Stimulated activated CD4-positive, alpha-beta T cell treated with anti-CD3 and anti-CD28 coated beads, Interleukin-4, amount 100 ng/mL, for 4 hours (primary cell): ENCODE measurements at regions not wholly inside any gene's neighbourhood (a gene's known extent, or its start where the extent isn't known, plus 50 kb on each side); places are given as distances from the start of the nearest gene placed in this dataset.

Experiments used
- DNase-seq, 2 experiments: peaks; one replicate each; pipeline ENCODE4 v3.0.0-alpha.2; 2020

DNA sequence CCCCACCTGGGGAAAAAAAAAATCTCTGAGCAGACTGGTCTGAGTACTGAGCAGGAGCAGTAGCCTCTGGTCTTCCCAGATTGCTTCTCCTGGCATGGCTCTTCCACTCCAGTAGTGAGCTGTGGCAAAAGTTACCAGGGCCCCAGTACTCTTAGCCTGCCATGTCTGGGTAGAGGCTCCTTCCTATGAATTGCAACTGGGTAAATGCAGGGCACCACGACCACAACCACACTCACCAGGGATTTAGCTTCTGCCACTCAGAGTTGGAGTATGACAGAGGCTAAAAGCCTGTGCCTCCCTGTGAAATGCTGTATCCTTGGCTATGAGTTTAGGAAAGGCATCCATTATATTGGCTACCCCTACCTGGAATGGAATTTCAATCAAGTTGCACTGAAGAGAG is 67.9 kb upstream of the CCDC54 start:
- no peak for DNase-seq

DNA sequence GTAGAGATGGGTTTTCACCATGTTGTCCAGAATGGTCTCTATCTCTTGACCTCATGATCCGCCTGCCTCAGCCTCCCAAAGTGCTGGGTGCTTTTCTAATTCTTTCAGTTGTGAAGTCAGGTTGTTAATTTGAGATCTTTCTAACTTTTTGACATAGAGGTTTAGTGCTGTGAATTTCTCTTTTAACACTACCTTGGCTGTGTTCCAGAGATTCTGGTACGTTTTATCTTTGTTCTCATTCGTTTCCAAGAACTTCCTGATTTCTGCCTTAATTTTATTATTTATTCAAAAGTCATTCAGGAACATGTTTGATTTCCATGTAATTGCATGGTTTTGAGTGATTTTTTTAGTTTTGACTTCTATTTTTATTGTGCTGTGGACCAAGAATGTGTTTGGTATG is 63.5 kb upstream of the CCDC54 start:
- no peak for DNase-seq

DNA sequence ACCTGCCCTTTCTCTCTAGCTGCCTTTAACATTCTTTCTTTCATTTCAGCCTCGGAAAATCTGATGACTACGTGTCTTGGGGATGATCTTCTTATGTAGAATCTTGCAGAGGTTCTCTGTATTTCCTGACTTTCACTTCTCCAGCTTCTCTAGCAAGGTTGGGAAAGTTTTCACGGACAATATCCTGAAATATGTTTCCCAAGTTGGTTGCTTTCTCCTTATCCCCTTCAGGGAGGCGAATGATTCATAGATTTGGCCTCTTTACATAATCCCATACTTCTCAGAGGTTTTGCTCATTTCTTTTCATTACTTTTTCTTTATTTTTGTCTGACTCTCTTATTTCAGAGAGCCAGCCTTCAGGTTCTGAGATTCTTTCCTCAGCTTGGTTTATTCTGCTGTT is 62.1 kb upstream of the CCDC54 start:
- DNase-seq: no peak

DNA sequence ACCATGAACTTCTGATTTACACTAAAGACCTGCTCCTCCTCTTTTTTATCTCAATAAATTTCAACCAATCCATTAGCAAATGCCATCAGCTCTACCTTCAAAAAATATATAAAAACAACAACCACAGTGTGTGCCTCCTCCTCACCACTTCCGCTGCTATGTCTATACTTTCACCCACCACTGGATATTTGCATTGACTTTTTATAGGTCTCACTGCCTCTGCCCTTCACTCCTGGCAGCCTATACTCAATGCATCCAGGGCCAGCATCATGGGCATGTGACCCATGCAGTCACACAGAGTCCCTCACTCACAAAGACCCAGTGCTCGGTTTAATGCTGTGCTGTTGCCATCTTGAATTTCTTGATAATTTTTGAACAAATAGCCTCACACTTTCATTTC is 53.5 kb upstream of the CCDC54 start:
- DNase-seq: no peak

DNA sequence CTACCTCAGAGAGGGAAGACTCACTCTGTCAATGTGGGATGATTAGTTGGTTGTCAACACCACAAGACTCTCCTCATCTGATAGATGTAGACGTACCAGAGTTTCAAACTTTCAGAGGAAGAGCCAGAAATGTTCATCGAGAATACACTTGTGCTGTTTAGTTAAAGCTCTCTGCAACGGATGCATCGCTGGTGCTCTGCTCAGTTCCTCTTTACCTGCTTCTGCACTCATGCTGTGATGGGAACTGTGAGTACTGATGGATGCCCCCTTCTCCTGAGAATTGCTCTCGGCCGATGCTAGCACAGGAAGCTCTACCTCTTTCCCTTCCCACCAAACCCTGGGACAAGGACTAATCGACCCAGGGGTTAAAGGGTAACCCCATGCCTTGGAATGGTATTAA is 51.8 kb upstream of the CCDC54 start:
- no peak for DNase-seq
